ENCODE measurements at regions not wholly inside any gene's neighbourhood (a gene's known extent, or its start where the extent isn't known, plus 50 kb on each side); places are given as distances from the start of the nearest gene placed in this dataset.

GRCh38 chr5:125269926-125270325 is 523.5 kb upstream of the ZNF608 start:
- no peaks in the 10 kb centered on the region for H4K20me1 ChIP-seq (replicated peaks; ENCODE audit: control insufficient read depth, extremely low read depth, insufficient read depth, low read length)
- intact Hi-C loops (cut with micrococcal nuclease) = loop anchor here (5.0 to 10.0 kb wide), 3 partner anchors 273 to 1565 kb away; no protein-coding TSS in a partner anchor
- H3K9me1 ChIP-seq (replicated peaks; ENCODE audit: control insufficient read depth, extremely low read depth, insufficient read depth, low read length) = no peaks in the 10 kb centered on the region
- no peaks in the 10 kb centered on the region for H3K79me2 ChIP-seq (ENCODE audit: control insufficient read depth, insufficient read depth, low read length)
- BruUV-seq (replicated peaks) = no TSS peak
- no peak overlapping the region for H3K4me3 ChIP-seq (replicated peaks in 1 of 3; ENCODE audit: insufficient read depth in 1 of 3, low read depth in 1 of 3, low read length in 3 of 3)
- CTCF ChIA-PET = no interaction called here
- POLR2A ChIA-PET = no interaction called here
- peaks cover 30% of the 10 kb centered on the region for H3K4me1 ChIP-seq (ENCODE audit: control insufficient read depth, extremely low read depth, insufficient read depth, low read length)
- no peak overlapping the region for H2AFZ ChIP-seq (ENCODE audit: low read depth, low read length)
- DNase-seq (ENCODE audit: low read depth, low spot score) = no peak
- TF ChIP-seq JUN (IDR thresholded peaks at IDR 0.05; ENCODE audit: borderline replicate concordance, insufficient read depth, insufficient read length, low read depth) (no peak), MAX (IDR thresholded peaks at IDR 0.05; ENCODE audit: insufficient read depth, insufficient read length) (no peak), FOS (IDR thresholded peaks at IDR 0.05; ENCODE audit: borderline replicate concordance, insufficient read depth, low read length) (no peak), MYC (IDR thresholded peaks at IDR 0.05; ENCODE audit: low read depth, low read length) (no peak), POLR2AphosphoS5 (IDR thresholded peaks at IDR 0.05; ENCODE audit: insufficient read depth, low read depth, low read length) (no peak), EZH2 (IDR thresholded peaks at IDR 0.05; ENCODE audit: borderline replicate concordance, low read depth, low read length, severe bottlenecking) (no peak), GATA2 (IDR thresholded peaks at IDR 0.05; ENCODE audit: insufficient read depth, insufficient read length, low read depth, low read length) (no peak), POLR2A (IDR thresholded peaks at IDR 0.05; ENCODE audit: low read depth, low read length) (no peak), CTCF (IDR thresholded peaks at IDR 0.05; ENCODE audit: extremely low read depth in 1 of 2, insufficient read depth in 1 of 2, low read depth in 1 of 2, low read length in 2 of 2) (no peak)
- no peak overlapping the region for H3K4me2 ChIP-seq (ENCODE audit: insufficient read depth, low read length)
- no peak overlapping the region for H3K27ac ChIP-seq (ENCODE audit: insufficient read depth, low read depth, low read length)
- H3K9me3 ChIP-seq (replicated peaks; ENCODE audit: control insufficient read depth, insufficient read depth, low read length) = no peaks in the 10 kb centered on the region
- dilution Hi-C loops (cut with MboI; ENCODE audit: extremely low pct_ligation_motif_present, low sequenced_read_pairs) = no loop called here
- no peaks in the 10 kb centered on the region for H3K36me3 ChIP-seq (ENCODE audit: control insufficient read depth in 2 of 2, extremely low read depth in 1 of 2, insufficient read depth in 2 of 2, low read length in 2 of 2)
- no peaks in the 10 kb centered on the region for H3K27me3 ChIP-seq (ENCODE audit: control insufficient read depth in 2 of 2, insufficient read depth in 2 of 2, low read length in 2 of 2)
- no peak overlapping the region for H3K9ac ChIP-seq (replicated peaks; ENCODE audit: extremely low read depth, insufficient read depth, low read length)
- no peak for FAIRE-seq

All from endothelial cell of umbilical vein (primary cell).